ENCODE measurements at regions not wholly inside any gene's neighbourhood (a gene's known extent, or its start where the extent isn't known, plus 50 kb on each side); places are given as distances from the start of the nearest gene placed in this dataset.
"Not testable (repeated sequence)": the region's sequence is repeated elsewhere in the genome, so short reads cannot be mapped to it uniquely, and the experiment has no call there.

- DNase-seq (ENCODE audit: low read depth), result no peak
Measured at GRCh38 chr22:49012712-49013395, 814.8 kb downstream of the BRD1 start.

GRCh38 chr22:49011769-49012648, 815.7 kb downstream of the BRD1 start:
- DNase-seq (ENCODE audit: low read depth), result no peak

DNA sequence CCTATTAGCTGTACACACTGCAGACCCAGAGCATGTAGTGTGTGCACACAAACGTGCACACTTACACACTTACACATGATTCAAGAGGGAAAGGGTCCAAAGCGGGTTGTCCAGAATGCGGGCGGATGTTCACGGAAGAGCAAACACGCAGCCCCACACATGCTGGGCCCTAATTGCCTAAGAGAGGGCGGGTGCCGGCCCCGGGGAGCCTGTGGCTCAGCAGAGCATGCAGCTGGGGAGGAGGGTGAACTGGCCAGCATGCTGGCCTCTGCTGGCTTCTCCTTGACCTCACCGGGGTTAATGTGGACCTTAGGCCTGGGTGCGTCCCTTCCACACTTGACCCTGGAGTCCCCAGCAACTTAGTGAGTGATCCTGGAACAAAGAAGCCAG, 816.3 kb downstream of the BRD1 start:
- no peak for DNase-seq (ENCODE audit: low read depth)

- DNase-seq (ENCODE audit: low read depth), result no peak
Measured at GRCh38 chr22:49010901-49011300, 816.8 kb downstream of the BRD1 start.

- DNase-seq (ENCODE audit: low read depth), result no peak
Measured at GRCh38 chr22:49010070-49010863, 817.4 kb downstream of the BRD1 start.

DNA sequence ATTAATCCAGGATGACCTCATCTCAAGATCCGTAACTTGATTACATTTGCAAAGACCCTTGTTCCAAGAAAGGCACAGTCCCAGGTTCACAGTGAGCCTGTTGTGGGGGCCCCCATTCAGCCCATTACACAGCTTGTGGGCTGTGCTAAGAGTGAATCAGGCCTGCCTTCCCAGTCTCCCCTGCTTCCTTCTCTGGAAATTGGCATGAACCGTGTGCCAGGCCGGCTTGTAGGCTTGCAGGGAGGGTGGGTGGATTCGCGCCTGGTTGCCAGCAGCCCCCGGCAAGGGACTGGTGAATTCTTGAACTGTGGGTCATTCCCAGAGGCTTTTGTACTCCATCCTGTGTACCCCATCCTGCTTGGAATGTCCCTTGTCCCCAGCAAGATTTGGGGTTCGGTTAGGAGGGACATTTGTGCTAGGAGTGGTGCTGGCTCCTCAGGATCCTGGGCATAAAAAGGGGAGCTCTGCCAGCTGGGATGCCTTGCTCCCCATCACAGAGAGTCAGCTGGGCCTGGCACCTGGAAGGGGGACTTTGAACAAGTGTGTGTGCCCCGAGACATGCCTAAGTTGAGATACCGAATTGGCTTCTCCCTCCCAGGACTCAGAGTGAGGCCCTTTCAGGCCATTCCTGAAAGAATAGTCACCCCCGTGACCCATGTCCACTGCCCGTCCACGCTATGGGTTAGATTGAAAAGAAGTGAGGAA, 818.2 kb downstream of the BRD1 start:
- no peak for DNase-seq (ENCODE audit: low read depth)

DNA sequence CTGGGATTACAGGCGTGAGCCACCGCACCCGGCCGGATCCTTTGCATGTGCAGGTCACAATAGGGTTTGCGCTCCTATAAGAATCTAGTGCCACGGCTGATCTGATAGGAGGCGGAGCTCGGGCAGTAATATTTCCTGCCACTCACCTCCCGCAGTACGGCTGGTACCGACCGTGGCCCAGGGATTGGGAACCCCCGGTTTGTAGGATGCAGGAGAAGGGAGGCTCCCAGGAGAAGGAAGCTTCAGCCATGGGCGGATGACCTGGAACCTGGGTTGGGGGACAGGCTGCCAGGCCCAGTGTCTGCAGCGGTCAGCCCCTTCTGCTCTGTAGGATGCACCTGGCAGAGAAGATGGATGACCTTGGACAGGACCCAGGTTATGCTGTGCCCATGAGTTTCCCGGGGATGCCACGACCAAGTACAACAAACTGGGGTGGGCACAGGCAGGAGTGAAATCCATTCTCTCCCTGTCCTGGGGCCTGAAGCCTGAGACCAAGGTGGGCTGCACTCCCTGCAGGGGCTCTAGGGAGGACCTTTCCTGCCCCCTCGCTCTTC, 818.9 kb downstream of the BRD1 start:
- no peak for DNase-seq (ENCODE audit: low read depth)

DNA sequence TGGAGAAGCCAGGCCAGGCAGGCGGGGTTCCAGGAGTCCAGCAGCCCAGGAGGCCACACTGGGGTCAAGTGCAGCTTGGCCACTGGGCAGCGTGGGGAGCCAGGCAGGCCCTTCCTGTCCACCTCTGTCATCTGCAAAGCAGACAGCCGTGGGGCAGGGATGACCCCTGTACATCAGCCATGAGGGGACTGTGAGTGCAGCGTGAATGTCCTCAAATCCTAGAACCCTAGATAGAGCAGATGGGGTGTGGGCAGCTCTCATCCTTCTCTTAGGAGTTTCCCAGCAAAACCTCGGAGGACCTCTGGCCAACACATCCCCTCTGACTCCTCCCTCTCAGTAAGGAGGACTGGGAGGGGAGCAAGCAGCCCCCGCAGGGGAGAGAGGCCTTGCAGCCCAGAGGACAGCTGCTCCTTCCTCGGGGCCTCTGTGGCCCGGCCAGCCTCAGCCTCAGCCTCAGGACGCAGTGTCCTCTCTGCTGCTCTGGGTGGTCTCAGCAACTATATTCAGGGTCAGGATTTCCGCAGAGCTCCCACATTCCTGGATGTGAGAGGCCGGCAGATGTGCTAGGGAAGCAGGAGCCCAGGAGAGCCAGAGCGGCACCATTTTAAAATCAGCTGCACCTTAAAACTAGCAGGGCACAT, 820.5 kb downstream of the BRD1 start:
- DNase-seq (ENCODE audit: low read depth), result no peak

DNA sequence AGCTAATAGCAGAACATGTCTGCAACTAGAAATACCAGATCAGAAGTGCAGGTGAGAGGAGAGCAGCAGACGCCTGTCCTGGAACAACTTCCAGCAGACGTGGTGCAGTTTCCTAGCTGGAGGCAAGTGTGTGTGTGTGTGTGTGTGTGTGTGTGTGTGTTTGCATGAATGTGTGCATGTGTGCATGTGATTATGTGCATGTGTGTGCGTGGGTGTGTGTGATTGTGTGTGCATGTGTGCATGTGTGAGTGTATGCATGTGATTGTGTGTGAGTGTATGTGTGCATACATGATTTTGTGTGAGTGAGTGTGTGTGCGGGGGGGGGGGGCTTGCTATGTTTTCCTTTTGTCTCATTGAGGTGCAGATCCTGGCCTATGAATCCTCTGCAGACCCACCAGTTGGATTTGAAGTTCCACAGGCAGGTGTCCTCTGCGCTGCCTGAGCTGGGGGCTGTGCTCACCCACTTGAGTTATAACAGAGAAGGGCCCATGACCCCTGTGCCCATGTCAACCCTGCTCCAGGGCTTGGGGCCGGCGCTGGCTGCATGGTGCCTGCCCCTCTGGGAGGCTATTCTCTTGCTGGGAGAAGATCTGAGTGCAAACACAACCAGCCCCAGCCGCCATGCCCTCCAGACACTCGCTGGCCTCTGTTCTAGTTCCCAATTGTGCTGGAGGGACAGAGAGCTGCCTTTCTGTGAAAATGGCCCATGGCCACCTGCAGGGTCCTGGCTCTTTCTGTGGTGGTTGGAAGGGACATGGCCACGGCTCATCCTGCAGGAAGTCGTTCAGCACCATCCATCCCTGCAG, 821.3 kb downstream of the BRD1 start:
- no peak for DNase-seq (ENCODE audit: low read depth)

DNA sequence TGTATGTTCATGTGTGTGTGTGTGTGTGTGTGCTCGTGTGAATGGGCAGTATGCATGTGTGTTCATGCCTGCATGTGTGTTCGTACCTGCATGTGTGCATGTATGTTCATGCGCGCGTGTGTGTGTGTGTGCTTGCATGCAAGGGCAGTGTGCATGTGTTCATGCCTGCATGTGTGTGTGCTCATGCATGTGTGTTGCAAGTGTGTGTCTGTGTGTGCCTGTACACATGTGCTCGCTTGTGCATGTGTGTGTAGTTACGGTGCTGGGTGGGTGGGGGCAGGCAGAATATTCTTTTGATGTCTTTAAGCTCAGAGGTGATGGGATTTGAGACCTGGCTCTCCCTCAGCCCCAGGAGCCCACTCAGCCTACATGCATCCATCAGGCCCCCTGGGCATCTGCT, 822.1 kb downstream of the BRD1 start:
- no peak for DNase-seq (ENCODE audit: low read depth)

- DNase-seq (ENCODE audit: low read depth), result no peak
Measured at GRCh38 chr22:49004484-49005399, 822.9 kb downstream of the BRD1 start.

DNA sequence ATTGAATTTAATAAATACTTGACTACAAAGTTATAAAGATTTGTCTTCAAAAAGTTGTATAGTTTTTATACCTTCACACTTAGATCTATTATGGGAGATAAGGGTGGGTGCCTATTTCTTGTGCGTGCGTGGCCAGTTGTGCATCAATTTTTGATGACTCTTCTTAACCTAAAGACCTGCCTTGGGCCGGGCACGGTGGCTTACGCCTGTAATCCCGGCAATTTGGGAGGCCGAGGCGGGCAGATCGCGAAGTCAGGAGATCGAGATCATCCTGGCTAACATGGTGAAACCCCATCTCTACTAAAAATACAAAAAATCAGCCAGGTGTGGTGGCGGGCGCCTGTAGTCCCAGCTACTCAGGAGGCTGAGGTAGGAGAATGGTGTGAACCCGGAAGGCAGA, 830.1 kb downstream of the BRD1 start:
- not testable (repeated sequence) for DNase-seq (ENCODE audit: low read depth)

DNA sequence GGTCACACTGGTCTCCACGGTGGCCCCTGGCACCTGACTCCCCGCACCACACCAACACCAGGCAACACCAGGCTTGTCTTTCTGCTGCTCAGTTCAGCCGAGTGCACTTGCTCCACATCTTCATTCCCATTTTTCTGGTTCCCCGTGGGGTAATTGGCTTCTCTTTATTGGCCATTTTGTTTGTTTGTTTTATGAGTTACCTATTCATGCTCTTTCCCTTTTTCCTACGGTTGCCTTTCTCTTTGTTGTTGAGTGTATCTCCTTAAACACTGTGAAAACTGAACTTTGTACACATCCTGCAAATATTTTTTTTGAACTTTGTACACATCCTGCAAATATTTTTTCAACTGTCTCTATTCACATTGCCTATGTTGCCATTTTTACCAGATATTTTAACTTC, 834.0 kb downstream of the BRD1 start:
- DNase-seq (ENCODE audit: low read depth), result no peak

GRCh38 chr22:48984639-48985038, 843.0 kb downstream of the BRD1 start:
- DNase-seq (ENCODE audit: low read depth), result no peak

DNA sequence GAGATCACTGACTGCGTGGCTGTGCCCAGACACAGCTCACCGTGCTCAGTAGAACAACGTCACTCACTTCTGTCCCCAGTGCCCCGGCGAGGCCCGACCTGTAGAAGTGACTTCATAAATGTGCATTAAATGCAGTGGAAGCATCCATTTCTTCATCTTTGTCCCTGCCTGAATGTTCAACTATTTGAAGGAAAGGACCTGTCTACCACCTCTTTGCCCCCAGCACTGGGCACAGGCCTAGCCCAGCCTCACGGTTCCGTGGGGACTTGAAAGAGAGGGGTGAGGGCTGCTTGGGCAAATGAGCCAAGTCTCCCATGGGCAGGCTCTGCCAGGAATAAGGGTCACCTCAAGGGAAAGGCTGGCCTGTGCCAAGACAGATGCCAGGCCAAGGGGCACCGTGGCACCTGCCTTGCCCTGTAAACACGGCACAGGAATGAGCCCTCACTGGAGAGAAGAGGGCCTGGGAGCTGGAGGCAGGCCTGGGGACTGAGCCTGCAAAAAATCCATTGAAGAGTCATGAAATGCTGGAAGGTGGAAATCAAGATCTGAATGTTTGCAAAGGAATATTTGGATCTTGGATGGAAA, 845.3 kb downstream of the BRD1 start:
- DNase-seq (ENCODE audit: low read depth), result no peak

GRCh38 chr22:48981371-48982061, 846.2 kb downstream of the BRD1 start:
- DNase-seq (ENCODE audit: low read depth), result no peak

- DNase-seq (ENCODE audit: low read depth), result no peak
Measured at GRCh38 chr22:48980918-48981317, 846.8 kb downstream of the BRD1 start.

DNA sequence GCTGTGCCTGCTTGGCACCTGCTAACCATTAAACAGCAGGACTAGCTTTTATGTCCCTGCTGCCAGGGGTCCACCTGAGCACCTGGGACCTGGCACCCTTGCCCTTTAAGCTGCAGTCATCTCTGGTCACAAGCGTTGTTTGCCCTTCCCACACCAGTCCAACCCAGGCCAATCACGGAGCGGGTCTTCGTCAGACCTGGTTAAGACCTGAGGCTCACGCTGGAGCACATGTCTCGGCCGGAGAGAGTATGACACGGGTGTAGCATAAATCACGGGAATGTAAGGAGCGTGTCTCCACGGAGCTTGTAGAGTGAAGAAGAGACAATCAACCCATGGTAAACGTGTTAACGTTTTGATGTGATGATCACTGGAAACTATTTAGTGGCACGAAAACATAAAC, 847.3 kb downstream of the BRD1 start:
- no peak for DNase-seq (ENCODE audit: low read depth)

Measured in stimulated activated CD8-positive, alpha-beta memory T cell treated with anti-CD3 and anti-CD28 coated beads, Interleukin-12 subunit alpha, Interleukin-12 subunit beta, amount 100 ng/mL, for 4 hours (primary cell).